ENCODE measurements at regions not wholly inside any gene's neighbourhood (a gene's known extent, or its start where the extent isn't known, plus 50 kb on each side); places are given as distances from the start of the nearest gene placed in this dataset.

- no peak for DNase-seq (ENCODE audit: low read depth)
Observed at GRCh38 chr10:71045936-71046335, 157.6 kb upstream of the PCBD1 start.

- no peak for DNase-seq (ENCODE audit: low read depth)
Observed at GRCh38 chr10:71046747-71047146, 158.4 kb upstream of the PCBD1 start.

GRCh38 chr10:71048971-71049615 lies 160.7 kb upstream of the PCBD1 start:
- no peak for DNase-seq (ENCODE audit: low read depth)

- no peak for DNase-seq (ENCODE audit: low read depth)
Observed at GRCh38 chr10:71049994-71050393, 161.6 kb upstream of the PCBD1 start.

- DNase-seq (ENCODE audit: low read depth) = no peak
Observed at GRCh38 chr10:71052076-71052660, 160.2 kb upstream of the UNC5B start.

- DNase-seq (ENCODE audit: low read depth) = no peak
Observed at GRCh38 chr10:71052708-71053107, 159.7 kb upstream of the UNC5B start.

- no peak for DNase-seq (ENCODE audit: low read depth)
Observed at GRCh38 chr10:71053169-71053895, 159.0 kb upstream of the UNC5B start.

GRCh38 chr10:71058308-71058707 lies 154.1 kb upstream of the UNC5B start:
- no peak for DNase-seq (ENCODE audit: low read depth)

GRCh38 chr10:71059054-71059818 lies 153.1 kb upstream of the UNC5B start:
- DNase-seq (ENCODE audit: low read depth) = no peak

GRCh38 chr10:71059943-71060342 lies 152.4 kb upstream of the UNC5B start:
- DNase-seq (ENCODE audit: low read depth) = no peak

GRCh38 chr10:71060476-71061426 lies 151.6 kb upstream of the UNC5B start:
- DNase-seq (ENCODE audit: low read depth) = no peak

GRCh38 chr10:71061472-71061871 lies 150.9 kb upstream of the UNC5B start:
- no peak for DNase-seq (ENCODE audit: low read depth)

- DNase-seq (ENCODE audit: low read depth) = no peak
Observed at GRCh38 chr10:71062156-71062555, 150.2 kb upstream of the UNC5B start.

GRCh38 chr10:71063401-71063800 lies 149.0 kb upstream of the UNC5B start:
- no peak for DNase-seq (ENCODE audit: low read depth)

- no peak for DNase-seq (ENCODE audit: low read depth)
Observed at GRCh38 chr10:71064413-71065118, 147.8 kb upstream of the UNC5B start.

GRCh38 chr10:71065659-71066058 lies 146.7 kb upstream of the UNC5B start:
- DNase-seq (ENCODE audit: low read depth) = no peak

- DNase-seq (ENCODE audit: low read depth) = no peak
Observed at GRCh38 chr10:71066600-71066999, 145.8 kb upstream of the UNC5B start.

- no peak for DNase-seq (ENCODE audit: low read depth)
Observed at GRCh38 chr10:71067098-71067740, 145.2 kb upstream of the UNC5B start.

GRCh38 chr10:71068861-71069271 lies 143.5 kb upstream of the UNC5B start:
- DNase-seq (ENCODE audit: low read depth) = no peak

GRCh38 chr10:71069909-71070666 lies 142.3 kb upstream of the UNC5B start:
- no peak for DNase-seq (ENCODE audit: low read depth)
